ENCODE measurements at regions not wholly inside any gene's neighbourhood (a gene's known extent, or its start where the extent isn't known, plus 50 kb on each side); places are given as distances from the start of the nearest gene placed in this dataset.

DNA sequence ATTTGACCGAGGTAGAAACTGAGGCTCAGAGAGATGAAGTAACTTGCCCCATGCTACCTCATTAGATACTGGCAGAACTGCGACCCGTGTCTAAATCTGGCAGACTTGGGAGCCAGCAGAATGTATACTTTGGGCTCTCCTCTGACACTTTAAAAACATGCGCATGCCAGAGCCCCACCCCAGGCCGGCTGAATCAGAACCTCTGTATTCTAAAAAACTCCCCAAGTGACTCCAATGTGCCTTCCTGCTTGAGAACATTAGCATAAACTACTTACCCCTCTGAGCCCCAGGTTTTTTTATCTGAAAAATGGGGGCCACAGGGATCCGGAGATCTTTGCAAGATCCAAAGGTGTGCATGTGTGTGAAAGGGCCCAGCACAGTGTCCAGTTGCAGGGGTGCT lies 344.7 kb upstream of the USP24 start:
- no peaks in the 10 kb centered on the region for H3K27me3 ChIP-seq (replicated peaks in 1 of 4; ENCODE audit: control insufficient read depth in 3 of 4, extremely low read depth in 1 of 4, insufficient read depth in 3 of 4, low read length in 3 of 4)
- WGBS, 2 experiments (ENCODE audit: extremely low coverage in 1 of 2, insufficient coverage in 1 of 2, insufficient read length in 1 of 2, insufficient replicate concordance in 2 of 2, low coverage in 1 of 2, low lambda C conversion rate in 2 of 2, missing lambda C conversion rate in 1 of 2), result 93% methylated on average over 6 of the region's 6 CpGs; no CpG with 5 or more reads in 1 of the 2 experiments
- no peaks in the 10 kb centered on the region for H4K20me1 ChIP-seq (replicated peaks in 1 of 2; ENCODE audit: control insufficient read depth in 1 of 2, insufficient read depth in 2 of 2, low read length in 2 of 2)
- CTCF ChIA-PET (ENCODE audit: partially characterized antibody), result no interaction called here
- H3K4me2 ChIP-seq (ENCODE audit: insufficient read depth in 1 of 2, low read depth in 2 of 2, low read length in 2 of 2), result no peak overlapping the region
- POLR2A ChIA-PET (ENCODE audit: partially characterized antibody), result no interaction called here
- no peak overlapping the region for H3K9ac ChIP-seq (replicated peaks in 1 of 4; ENCODE audit: extremely low read depth in 1 of 4, low read depth in 3 of 4, low read length in 3 of 4)
- no peak overlapping the region for H2BK20ac ChIP-seq (ENCODE audit: low read length)
- H2BK12ac ChIP-seq (ENCODE audit: low read depth, low read length), result no peak overlapping the region
- no peak overlapping the region for H2BK120ac ChIP-seq (replicated peaks; ENCODE audit: low read depth, low read length)
- no peak overlapping the region for H4K91ac ChIP-seq (replicated peaks; ENCODE audit: insufficient read length, low read length)
- H3K27ac ChIP-seq (ENCODE audit: low read depth, low read length), result no peak overlapping the region
- H3K56ac ChIP-seq (replicated peaks; ENCODE audit: insufficient read length, low read depth, low read length), result no peak overlapping the region
- no peak overlapping the region for H3K23ac ChIP-seq (ENCODE audit: insufficient read length)
- no peak overlapping the region for H3K18ac ChIP-seq (ENCODE audit: extremely low read depth, low read length)
- H4K5ac ChIP-seq (ENCODE audit: insufficient read length, low read depth, low read length), result no peak overlapping the region
- no peaks in the 10 kb centered on the region for H3K36me3 ChIP-seq (ENCODE audit: control insufficient read depth in 2 of 4, insufficient read depth in 4 of 4, low read length in 3 of 4)
- no peak overlapping the region for H3K4ac ChIP-seq (replicated peaks; ENCODE audit: insufficient read length, low read depth, low read length)
- H2BK5ac ChIP-seq (ENCODE audit: low read depth, low read length), result no peak overlapping the region
- H3K9me3 ChIP-seq (ENCODE audit: insufficient read depth in 2 of 2, low read depth in 1 of 2, low read length in 1 of 2), result no peaks in the 10 kb centered on the region
- H2AFZ ChIP-seq (ENCODE audit: low read length), result no peak overlapping the region
- H3K79me1 ChIP-seq (ENCODE audit: low read depth, low read length), result no peaks in the 10 kb centered on the region
- H2AK5ac ChIP-seq (ENCODE audit: low read depth, low read length), result no peak overlapping the region
- H3K14ac ChIP-seq (ENCODE audit: insufficient read length), result no peak overlapping the region
- H4K8ac ChIP-seq (ENCODE audit: extremely low read depth, insufficient read depth, low read length), result no peak overlapping the region
- H3K79me2 ChIP-seq (ENCODE audit: control insufficient read depth in 1 of 2, insufficient read depth in 2 of 2, low read length in 2 of 2), result no peaks in the 10 kb centered on the region
- FAIRE-seq (no peak), DNase-seq (ENCODE audit: low read depth in 1 of 2, low spot score in 2 of 2) (no peak)
- no peaks in the 10 kb centered on the region for H3K23me2 ChIP-seq (ENCODE audit: low read depth, low read length)
- H2BK15ac ChIP-seq (ENCODE audit: low read length), result no peak overlapping the region
- H3K4me1 ChIP-seq (replicated peaks in 1 of 4; ENCODE audit: control insufficient read depth in 3 of 4, insufficient read depth in 4 of 4, low read length in 3 of 4), result no peaks in the 10 kb centered on the region
- H3K4me3 ChIP-seq (ENCODE audit: extremely low read depth in 1 of 4, insufficient read depth in 2 of 4, low read depth in 3 of 4, low read length in 4 of 4), result no peak overlapping the region
- TF ChIP-seq SRF (IDR thresholded peaks at IDR 0.05; ENCODE audit: low read depth, low read length) (no peak), KDM1A (IDR thresholded peaks at IDR 0.05; ENCODE audit: borderline replicate concordance, low read length) (no peak)
